Right hindlimb (tissue), 1 donor: ENCODE measurements at regions not wholly inside any gene's neighbourhood (a gene's known extent, or its start where the extent isn't known, plus 50 kb on each side); places are given as distances from the start of the nearest gene placed in this dataset.
A peak's percentile ranks its signal among the peaks of the same experiment; 100 is the strongest.

ENCODE experiments used
- DNase-seq: peaks from one replicate; pipeline ENCODE4 v3.0.0-alpha.2; 2018

- DNase-seq, result no peak
Measured at GRCh38 chr21:14869984-14870852, 194.6 kb downstream of the NRIP1 start.

- no peak for DNase-seq
Measured at GRCh38 chr21:14866859-14867765, 197.7 kb downstream of the NRIP1 start.

- DNase-seq, result peak; percentile 70
Measured at GRCh38 chr21:14864211-14865021, 200.4 kb downstream of the NRIP1 start.

GRCh38 chr21:14863745-14864210 lies 201.0 kb downstream of the NRIP1 start:
- no peak for DNase-seq

- DNase-seq, result no peak
Measured at GRCh38 chr21:14862794-14863720, 201.7 kb downstream of the NRIP1 start.

GRCh38 chr21:14858311-14858710 lies 206.5 kb downstream of the NRIP1 start:
- DNase-seq, result no peak

- DNase-seq, result no peak
Measured at GRCh38 chr21:14857529-14857928, 207.3 kb downstream of the NRIP1 start.

GRCh38 chr21:14850394-14850793 lies 214.4 kb downstream of the NRIP1 start:
- DNase-seq, result no peak

GRCh38 chr21:14846621-14847020 lies 218.2 kb downstream of the NRIP1 start:
- DNase-seq, result no peak

GRCh38 chr21:14844001-14844400 lies 220.8 kb downstream of the NRIP1 start:
- no peak for DNase-seq

- DNase-seq, result no peak
Measured at GRCh38 chr21:14842601-14843000, 222.2 kb downstream of the NRIP1 start.

- no peak for DNase-seq
Measured at GRCh38 chr21:14841511-14842472, 223.0 kb downstream of the NRIP1 start.

- no peak for DNase-seq
Measured at GRCh38 chr21:14838400-14838799, 226.4 kb downstream of the NRIP1 start.

GRCh38 chr21:14836950-14837349 lies 227.8 kb downstream of the NRIP1 start:
- no peak for DNase-seq

GRCh38 chr21:14833666-14834351 lies 231.0 kb downstream of the NRIP1 start:
- no peak for DNase-seq

GRCh38 chr21:14833241-14833640 lies 231.6 kb downstream of the NRIP1 start:
- no peak for DNase-seq

GRCh38 chr21:14830307-14830706 lies 234.5 kb downstream of the NRIP1 start:
- DNase-seq, result no peak

- DNase-seq, result no peak
Measured at GRCh38 chr21:14829685-14830084, 235.1 kb downstream of the NRIP1 start.

- DNase-seq, result no peak
Measured at GRCh38 chr21:14827468-14827867, 237.3 kb downstream of the NRIP1 start.

GRCh38 chr21:14826630-14827029 lies 238.2 kb downstream of the NRIP1 start:
- no peak for DNase-seq
